Fibroblast of lung (primary cell): ENCODE measurements at regions not wholly inside any gene's neighbourhood (a gene's known extent, or its start where the extent isn't known, plus 50 kb on each side); places are given as distances from the start of the nearest gene placed in this dataset.

Experiments
- CTCF ChIP-seq, 2 donors: IDR thresholded peaks in 1 of 2; conservative IDR thresholded peaks in 1 of 2; 1 replicate in 1 of 2; 2 replicates in 1 of 2; pipeline ENCODE4 v1.5.1; 2011 to 2012; ENCODE audit warnings: low read length in 2 of 2, control low read depth in 1 of 2, inconsistent platforms in 1 of 2, low read depth in 1 of 2, mild to moderate bottlenecking in 1 of 2
- EZH2 ChIP-seq: IDR thresholded peaks from 2 replicates; pipeline ENCODE4 v1.5.1; 2012; ENCODE audit warnings: low read length, control low read depth, mild to moderate bottlenecking; ENCODE audit errors: missing control alignments

- no peak for TF ChIP-seq CTCF (conservative IDR thresholded peaks at IDR 0.05 in 1 of 2, IDR thresholded peaks at IDR 0.05 in 1 of 2; ENCODE audit: low read depth in 1 of 2, low read length in 2 of 2)
- no peak for TF ChIP-seq EZH2
Observed at GRCh38 chr10:55273946-55274345, 472.9 kb upstream of the PCDH15 start.
